Endodermal cell (in vitro differentiated cells): ENCODE measurements at regions not wholly inside any gene's neighbourhood (a gene's known extent, or its start where the extent isn't known, plus 50 kb on each side); places are given as distances from the start of the nearest gene placed in this dataset.

Experiments
- DNase-seq: peaks from one replicate; pipeline ENCODE4 v3.0.0-alpha.2; 2017
- H3K27ac ChIP-seq: 2 replicates; pipeline ENCODE4 v1.5.1; 2013; ENCODE audit warnings: mild to moderate bottlenecking, low read depth, low read length, moderate library complexity
- H3K27me3 ChIP-seq: 2 replicates; pipeline ENCODE4 v1.6.1; 2013; ENCODE audit warnings: mild to moderate bottlenecking, low read length, moderate library complexity; ENCODE audit not compliant: insufficient read depth, control insufficient read depth, poor library complexity, severe bottlenecking
- H3K36me3 ChIP-seq: 2 replicates; pipeline ENCODE4 v1.7.0; 2013; ENCODE audit warnings: mild to moderate bottlenecking, low read length, moderate library complexity; ENCODE audit not compliant: control insufficient read depth, insufficient read depth
- H3K4me1 ChIP-seq: one replicate; pipeline ENCODE4 v1.7.0; 2013; ENCODE audit warnings: low read length; ENCODE audit not compliant: control insufficient read depth, insufficient read depth
- H3K4me3 ChIP-seq: 2 replicates; pipeline ENCODE4 v1.5.1; 2013; ENCODE audit warnings: mild to moderate bottlenecking, low read length, moderate library complexity
- H3K9ac ChIP-seq: 2 replicates; pipeline ENCODE4 v1.6.1; 2013; ENCODE audit warnings: mild to moderate bottlenecking, low read length, moderate library complexity; ENCODE audit not compliant: poor library complexity, severe bottlenecking; ENCODE audit errors: extremely low read depth
- H3K9me3 ChIP-seq: 2 replicates; pipeline ENCODE4 v1.6.1; 2013; ENCODE audit warnings: mild to moderate bottlenecking, low read length, moderate library complexity; ENCODE audit not compliant: control insufficient read depth
- H3K27ac Mint-ChIP-seq: 2 replicates; pipeline ENCODE4 v1.8.0; 2020; ENCODE audit warnings: mixed read lengths
- H3K27me3 Mint-ChIP-seq: 2 replicates; pipeline ENCODE4 v1.8.0; 2021; ENCODE audit warnings: mild to moderate bottlenecking, mixed read lengths; ENCODE audit not compliant: insufficient read depth
- H3K36me3 Mint-ChIP-seq: 2 replicates; pipeline ENCODE4 v1.8.0; 2020; ENCODE audit warnings: low read depth, mixed read lengths
- H3K4me1 Mint-ChIP-seq: 2 replicates; pipeline ENCODE4 v1.8.0; 2020; ENCODE audit warnings: mixed read lengths
- H3K4me3 Mint-ChIP-seq: 2 replicates; pipeline ENCODE4 v1.8.0; 2020; ENCODE audit warnings: mild to moderate bottlenecking, moderate library complexity, mixed read lengths
- H3K9me3 Mint-ChIP-seq: 2 replicates; pipeline ENCODE4 v1.8.0; 2020; ENCODE audit warnings: mild to moderate bottlenecking, mixed read lengths
- CTCF ChIP-seq: fragments of 200-600 bp; sonication (generic); conservative IDR thresholded peaks from 2 replicates; pipeline ENCODE4 v1.5.0; 2021; ENCODE audit warnings: antibody characterized with exemption, mild to moderate bottlenecking
- WGBS, 2 experiments: methylation state at CpG; one replicate each; pipeline versions ENCODE4 v1.1.5 to v1.1.7; 2013; ENCODE audit warnings: missing lambda C conversion rate in 2 of 2, mixed read lengths in 1 of 2; ENCODE audit not compliant: insufficient coverage in 1 of 2, insufficient read length in 1 of 2; 5-methylcytosine and 5-hydroxymethylcytosine counted together

- H3K4me1 Mint-ChIP-seq, result no peaks in the 10 kb centered on the region
- H3K4me3 Mint-ChIP-seq, result no peak overlapping the region
- H3K36me3 Mint-ChIP-seq, result no peaks in the 10 kb centered on the region
- H3K27ac Mint-ChIP-seq, result no peak overlapping the region
- Histone ChIP-seq H3K4me1 (no peaks in the 10 kb centered on the region), H3K27me3 (peaks cover 4% of the 10 kb centered on the region), H3K36me3 (no peaks in the 10 kb centered on the region), H3K9me3 (no peaks in the 10 kb centered on the region), H3K27ac (no peak overlapping the region), H3K9ac (no peak overlapping the region), H3K4me3 (no peak overlapping the region)
- no peaks in the 10 kb centered on the region for H3K27me3 Mint-ChIP-seq
- TF ChIP-seq CTCF, result no peak
- no peaks in the 10 kb centered on the region for H3K9me3 Mint-ChIP-seq
- no peak for DNase-seq
- WGBS, 2 experiments, result 73 to 84% methylated on average over 2 to 3 of the region's 3 CpGs
These were observed 50.1 kb upstream of the TMEM17 start for GRCh38 chr2:62556086-62556485.
